IPS-20b (cell line): ENCODE measurements at regions not wholly inside any gene's neighbourhood (a gene's known extent, or its start where the extent isn't known, plus 50 kb on each side); places are given as distances from the start of the nearest gene placed in this dataset.

ENCODE experiments used
- H3K27ac ChIP-seq: one replicate; pipeline ENCODE4 v1.5.1; 2013; ENCODE audit warnings: low read length
- H3K27me3 ChIP-seq: 2 replicates; pipeline ENCODE4 v1.6.1; 2013; ENCODE audit warnings: mild to moderate bottlenecking, low read length, inconsistent platforms; ENCODE audit not compliant: insufficient read depth
- H3K36me3 ChIP-seq: 2 replicates; pipeline ENCODE4 v1.6.1; 2013; ENCODE audit warnings: low read depth, mild to moderate bottlenecking, inconsistent platforms, low read length, moderate library complexity; ENCODE audit not compliant: insufficient read depth
- H3K4me1 ChIP-seq: 2 replicates; pipeline ENCODE4 v1.6.1; 2013; ENCODE audit warnings: mild to moderate bottlenecking, control low read depth, inconsistent platforms, low read length, moderate library complexity; ENCODE audit not compliant: insufficient read depth
- H3K4me3 ChIP-seq: 2 replicates; pipeline ENCODE4 v1.5.1; 2013; ENCODE audit warnings: mild to moderate bottlenecking, low read length, inconsistent platforms
- H3K9ac ChIP-seq: 2 replicates; pipeline ENCODE4 v1.6.1; 2013; ENCODE audit warnings: low read depth, mild to moderate bottlenecking, inconsistent platforms, low read length, moderate library complexity
- H3K9me3 ChIP-seq: 2 replicates; pipeline ENCODE4 v1.6.1; 2013; ENCODE audit warnings: mild to moderate bottlenecking, low read depth, low read length, inconsistent platforms; ENCODE audit not compliant: insufficient read depth

DNA sequence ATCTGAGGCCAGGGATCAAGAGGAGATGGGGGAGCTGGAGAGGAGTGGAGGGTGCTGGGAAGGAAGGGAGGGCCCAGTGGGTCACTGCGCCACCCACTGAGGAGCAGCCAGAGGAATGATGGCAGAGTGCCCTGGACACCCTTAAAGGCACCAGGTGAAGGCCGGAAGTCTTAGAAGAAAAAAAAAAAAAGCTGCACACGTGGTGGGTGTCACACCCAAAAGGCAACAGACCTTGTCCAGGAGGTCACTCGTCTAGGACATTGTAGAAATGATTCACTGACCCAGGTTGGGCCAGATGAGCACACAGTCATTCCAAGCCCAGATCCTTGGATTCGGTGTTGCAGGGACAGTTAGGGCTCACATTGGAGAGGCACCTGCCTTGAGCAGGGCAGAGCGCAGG is 93.5 kb upstream of the TRIM2 start:
- no peak overlapping the region for H3K4me3 ChIP-seq
- no peaks in the 10 kb centered on the region for H3K36me3 ChIP-seq
- H3K9ac ChIP-seq: no peak overlapping the region
- H3K27me3 ChIP-seq: no peaks in the 10 kb centered on the region
- no peaks in the 10 kb centered on the region for H3K4me1 ChIP-seq
- H3K9me3 ChIP-seq: no peaks in the 10 kb centered on the region
- H3K27ac ChIP-seq: no peak overlapping the region

DNA sequence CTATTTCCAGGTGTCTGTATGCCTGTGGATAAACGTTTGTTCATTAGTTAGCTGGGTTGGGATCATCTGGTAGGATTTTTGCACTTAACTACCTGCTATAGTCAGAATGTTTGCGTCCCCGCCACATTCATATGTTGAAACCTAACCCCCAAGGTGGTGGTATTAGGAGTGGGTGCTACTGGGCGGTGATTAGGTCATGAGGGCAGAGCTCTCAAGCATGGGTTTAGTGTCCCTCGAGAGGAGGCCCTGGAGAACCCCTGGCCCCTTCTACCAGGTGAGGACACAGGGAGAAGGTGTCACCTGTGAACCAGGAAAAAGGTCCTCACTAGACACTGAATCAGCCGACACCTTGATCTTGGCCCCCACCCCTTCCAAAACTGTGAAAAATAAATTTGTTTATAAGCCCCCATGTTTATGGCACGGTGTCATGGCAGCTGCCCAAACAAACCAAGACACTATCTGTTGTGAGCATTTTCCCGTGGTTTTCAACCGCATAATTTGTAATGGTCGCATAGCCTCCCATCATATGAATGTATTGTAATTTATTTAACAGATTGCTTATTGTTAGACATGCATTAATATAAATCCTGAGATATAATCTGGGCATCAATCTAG is 92.7 kb upstream of the TRIM2 start:
- H3K36me3 ChIP-seq: no peaks in the 10 kb centered on the region
- H3K4me3 ChIP-seq: no peak overlapping the region
- H3K27ac ChIP-seq: no peak overlapping the region
- no peaks in the 10 kb centered on the region for H3K9me3 ChIP-seq
- H3K4me1 ChIP-seq: no peaks in the 10 kb centered on the region
- H3K9ac ChIP-seq: no peak overlapping the region
- no peaks in the 10 kb centered on the region for H3K27me3 ChIP-seq

DNA sequence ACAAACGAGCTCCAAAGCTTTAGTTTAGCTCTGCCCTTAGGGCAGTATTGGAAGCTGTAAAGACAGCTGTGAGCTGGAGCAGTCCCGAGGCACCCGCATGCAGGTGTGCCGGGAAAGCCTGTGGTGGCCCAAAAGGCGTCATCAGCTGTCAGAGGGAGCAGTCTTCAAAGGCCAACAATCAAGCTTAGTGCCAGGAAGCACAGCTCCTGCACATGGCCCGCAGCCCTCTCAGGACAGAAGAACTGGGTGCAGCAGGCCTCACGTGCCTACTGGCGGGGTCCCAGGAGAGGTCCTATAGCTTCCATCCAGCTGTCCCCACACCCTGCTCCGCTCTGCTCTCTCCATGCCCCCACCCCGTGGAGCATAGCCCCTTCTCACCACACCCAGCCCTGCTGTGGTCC is 92.2 kb upstream of the TRIM2 start:
- H3K4me3 ChIP-seq: no peak overlapping the region
- no peak overlapping the region for H3K9ac ChIP-seq
- H3K27ac ChIP-seq: no peak overlapping the region
- H3K27me3 ChIP-seq: no peaks in the 10 kb centered on the region
- H3K9me3 ChIP-seq: no peaks in the 10 kb centered on the region
- H3K4me1 ChIP-seq: no peaks in the 10 kb centered on the region
- no peaks in the 10 kb centered on the region for H3K36me3 ChIP-seq

DNA sequence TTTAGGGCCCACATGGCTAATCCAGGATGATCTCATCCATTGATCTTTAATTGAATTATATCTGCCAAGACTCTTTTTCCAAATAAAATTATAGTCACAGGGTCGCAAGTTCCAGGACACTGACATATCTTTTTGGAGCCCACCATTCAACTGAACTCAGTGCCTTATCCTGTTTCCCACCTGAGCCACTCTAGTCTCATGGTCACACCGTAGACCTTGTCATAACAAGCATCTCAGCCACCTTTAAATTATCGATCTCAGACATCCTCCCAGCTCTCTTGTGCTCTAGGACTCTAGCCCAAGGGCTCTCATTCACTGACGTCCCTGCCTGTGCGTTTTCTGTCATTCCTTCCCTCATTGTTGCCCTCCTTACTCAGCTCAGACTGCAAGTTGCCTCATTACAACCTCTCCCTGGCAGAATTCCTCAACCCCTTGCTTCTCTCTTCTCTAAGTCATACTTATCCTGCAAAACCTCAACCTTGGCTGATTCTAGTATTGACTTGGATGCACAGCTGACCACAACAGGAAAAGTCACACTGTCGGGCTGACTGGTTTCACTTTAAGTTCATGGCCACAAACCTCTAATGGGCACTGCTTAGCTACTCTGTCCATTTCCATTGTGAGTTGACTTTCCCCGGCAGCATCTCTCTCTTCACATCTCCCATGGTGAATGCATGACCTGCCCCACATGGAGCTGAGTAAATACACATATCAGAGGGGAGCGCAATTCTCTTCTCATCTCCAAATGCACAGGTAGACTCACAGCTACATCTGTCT is 91.0 kb upstream of the TRIM2 start:
- no peak overlapping the region for H3K9ac ChIP-seq
- H3K4me3 ChIP-seq: no peak overlapping the region
- no peaks in the 10 kb centered on the region for H3K36me3 ChIP-seq
- no peaks in the 10 kb centered on the region for H3K4me1 ChIP-seq
- H3K9me3 ChIP-seq: no peaks in the 10 kb centered on the region
- H3K27me3 ChIP-seq: no peaks in the 10 kb centered on the region
- H3K27ac ChIP-seq: no peak overlapping the region

DNA sequence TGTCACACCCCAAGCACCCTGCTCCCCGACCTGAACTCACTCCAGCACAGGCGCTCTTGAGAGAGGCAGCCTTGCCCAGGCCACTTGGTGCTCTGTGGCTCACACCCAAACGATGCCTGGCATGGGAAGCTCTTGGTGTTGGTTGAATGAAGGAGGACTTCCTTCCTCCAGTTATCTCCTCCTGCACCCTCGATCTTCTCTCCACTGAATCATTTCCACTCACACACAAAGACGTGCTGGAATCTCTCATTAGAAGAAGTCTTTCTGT is 90.5 kb upstream of the TRIM2 start:
- no peaks in the 10 kb centered on the region for H3K4me1 ChIP-seq
- no peaks in the 10 kb centered on the region for H3K9me3 ChIP-seq
- H3K4me3 ChIP-seq: no peak overlapping the region
- no peak overlapping the region for H3K27ac ChIP-seq
- H3K9ac ChIP-seq: no peak overlapping the region
- H3K27me3 ChIP-seq: no peaks in the 10 kb centered on the region
- no peaks in the 10 kb centered on the region for H3K36me3 ChIP-seq

DNA sequence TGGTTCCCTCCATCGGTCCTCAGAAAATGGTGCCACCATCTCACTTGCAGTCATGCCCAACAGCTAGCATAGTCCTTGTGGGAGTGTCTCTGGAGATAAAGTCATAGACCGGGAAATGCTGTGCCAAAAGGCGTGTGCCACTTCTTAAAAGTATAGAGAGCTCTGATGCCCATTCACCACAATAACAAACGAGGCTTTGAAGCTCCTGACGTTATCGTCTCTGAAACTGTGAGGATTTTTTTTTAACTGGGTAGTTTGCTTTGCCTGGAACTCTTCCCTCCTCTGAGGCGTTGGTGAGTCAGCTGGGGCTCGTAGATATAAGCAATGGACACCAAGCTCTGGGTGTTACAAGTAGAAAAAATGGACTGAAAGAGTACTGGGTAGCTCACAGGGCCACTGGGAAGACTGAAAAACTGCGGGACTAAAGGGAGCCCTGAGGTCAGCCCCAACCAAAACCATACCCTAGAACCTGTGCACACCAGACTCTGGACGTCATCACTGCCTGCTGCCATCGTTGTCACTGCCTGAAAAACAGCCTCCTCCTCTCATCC is 89.4 kb upstream of the TRIM2 start:
- Histone ChIP-seq H3K9me3 (no peaks in the 10 kb centered on the region), H3K9ac (no peak overlapping the region), H3K4me3 (no peak overlapping the region), H3K27me3 (no peaks in the 10 kb centered on the region), H3K36me3 (no peaks in the 10 kb centered on the region), H3K4me1 (no peaks in the 10 kb centered on the region), H3K27ac (no peak overlapping the region)

DNA sequence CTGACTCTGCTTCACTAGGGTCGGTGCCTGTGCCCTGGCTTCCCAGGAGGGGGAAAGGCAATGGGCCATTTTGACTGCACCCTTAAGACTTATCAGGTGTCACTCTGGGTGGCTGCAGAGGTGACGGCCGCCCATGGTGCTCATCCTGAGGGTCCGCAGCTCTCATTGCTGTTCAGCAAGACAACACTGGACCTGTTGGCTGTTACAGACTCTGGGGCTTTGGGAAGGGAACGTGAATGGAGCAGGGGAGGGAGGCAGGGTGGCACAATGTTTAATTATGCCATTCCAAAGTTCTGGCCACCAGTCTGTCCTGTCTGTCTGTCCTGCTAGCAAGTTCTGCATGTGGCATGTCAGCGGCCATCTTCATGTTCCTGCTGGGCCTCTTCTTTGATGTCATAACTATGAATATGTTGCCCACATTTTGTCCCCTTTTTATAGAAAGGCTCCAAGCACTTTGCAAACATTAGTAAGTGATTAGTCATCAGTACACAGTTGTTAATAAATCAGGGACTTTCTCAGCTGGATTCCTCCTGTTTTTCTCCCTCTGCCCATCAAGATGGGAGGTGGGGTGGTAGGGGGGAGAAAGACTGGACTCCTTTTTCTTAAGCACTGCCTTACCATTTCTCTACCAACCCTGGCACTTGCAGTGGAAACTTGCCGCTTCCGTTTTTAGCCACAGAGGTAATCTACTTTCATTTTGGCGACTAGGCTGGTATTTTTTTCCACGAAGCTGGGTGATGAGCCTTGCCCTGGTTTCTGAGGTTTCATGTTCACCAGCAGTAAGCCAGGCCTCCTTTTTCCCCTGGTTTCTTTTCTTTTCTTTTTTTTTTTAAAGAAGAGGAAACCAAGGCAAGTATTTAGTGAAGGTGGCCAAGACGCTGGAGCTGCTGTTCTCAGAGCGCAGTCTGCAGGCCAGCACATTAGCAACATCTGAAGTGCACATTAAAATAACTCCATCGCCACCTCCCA is 88.6 kb upstream of the TRIM2 start:
- Histone ChIP-seq H3K27me3 (no peaks in the 10 kb centered on the region), H3K27ac (no peak overlapping the region), H3K9me3 (no peaks in the 10 kb centered on the region), H3K9ac (no peak overlapping the region), H3K4me1 (no peaks in the 10 kb centered on the region), H3K36me3 (no peaks in the 10 kb centered on the region), H3K4me3 (no peak overlapping the region)

DNA sequence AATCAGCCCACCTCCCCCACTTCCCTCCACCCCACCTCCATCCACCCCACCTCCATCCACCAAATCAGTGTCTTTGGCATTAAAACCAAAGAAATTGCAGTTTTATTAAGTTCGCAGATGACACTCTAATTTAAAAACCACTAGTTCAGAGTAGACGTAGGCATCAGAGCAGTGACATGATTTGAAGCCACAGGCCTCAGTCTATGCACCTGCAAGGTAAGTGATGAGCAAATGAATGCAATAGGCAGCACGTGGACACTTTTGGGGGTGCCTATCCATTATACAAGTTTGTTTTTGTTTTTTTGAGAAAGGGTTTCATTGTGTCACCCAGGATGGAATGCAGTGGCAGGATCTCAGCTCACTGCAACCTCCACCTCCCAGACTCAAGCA is 88.0 kb upstream of the TRIM2 start:
- no peaks in the 10 kb centered on the region for H3K4me1 ChIP-seq
- no peak overlapping the region for H3K27ac ChIP-seq
- no peak overlapping the region for H3K4me3 ChIP-seq
- H3K9ac ChIP-seq: no peak overlapping the region
- H3K36me3 ChIP-seq: no peaks in the 10 kb centered on the region
- H3K27me3 ChIP-seq: no peaks in the 10 kb centered on the region
- no peaks in the 10 kb centered on the region for H3K9me3 ChIP-seq

DNA sequence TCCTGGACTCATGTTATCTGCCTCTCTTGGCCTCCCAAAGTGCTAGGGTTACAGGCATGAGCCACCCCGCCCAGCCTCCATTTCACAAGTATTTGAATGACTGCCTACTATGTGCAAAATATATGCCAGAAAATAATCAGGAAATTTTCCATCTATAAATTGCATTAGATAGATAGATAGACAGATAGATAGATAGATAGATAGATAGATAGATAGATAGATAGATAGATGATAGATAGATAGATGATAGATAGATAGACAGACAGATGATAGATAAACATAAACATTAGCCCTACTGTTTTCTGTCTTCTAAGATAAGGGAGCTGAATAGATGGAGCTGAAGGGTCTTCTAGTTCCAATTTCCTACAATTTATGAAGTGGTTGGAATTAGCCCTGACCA is 87.4 kb upstream of the TRIM2 start:
- no peak overlapping the region for H3K9ac ChIP-seq
- H3K4me1 ChIP-seq: no peaks in the 10 kb centered on the region
- H3K4me3 ChIP-seq: no peak overlapping the region
- H3K36me3 ChIP-seq: no peaks in the 10 kb centered on the region
- no peak overlapping the region for H3K27ac ChIP-seq
- no peaks in the 10 kb centered on the region for H3K9me3 ChIP-seq
- no peaks in the 10 kb centered on the region for H3K27me3 ChIP-seq

DNA sequence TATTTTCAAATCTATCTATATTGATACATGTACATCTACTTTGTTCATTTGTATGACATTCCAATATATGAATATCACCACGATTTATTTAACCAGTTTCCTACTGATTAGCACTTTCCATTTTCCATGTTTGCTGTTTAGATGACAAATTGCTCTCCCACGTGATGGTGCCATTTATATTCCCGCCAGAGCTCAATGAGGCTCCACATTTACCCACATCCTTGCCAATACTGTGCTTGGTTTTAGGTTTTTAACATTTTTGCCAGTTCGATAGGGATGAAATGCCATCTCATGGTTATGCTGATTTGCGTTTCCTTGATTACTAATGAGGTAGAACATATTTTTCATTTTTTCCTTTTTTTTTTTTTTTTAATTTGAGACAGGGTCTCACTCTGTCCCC is 86.7 kb upstream of the TRIM2 start:
- Histone ChIP-seq H3K9me3 (no peaks in the 10 kb centered on the region), H3K36me3 (no peaks in the 10 kb centered on the region), H3K27ac (no peak overlapping the region), H3K9ac (no peak overlapping the region), H3K27me3 (no peaks in the 10 kb centered on the region), H3K4me1 (no peaks in the 10 kb centered on the region), H3K4me3 (no peak overlapping the region)

DNA sequence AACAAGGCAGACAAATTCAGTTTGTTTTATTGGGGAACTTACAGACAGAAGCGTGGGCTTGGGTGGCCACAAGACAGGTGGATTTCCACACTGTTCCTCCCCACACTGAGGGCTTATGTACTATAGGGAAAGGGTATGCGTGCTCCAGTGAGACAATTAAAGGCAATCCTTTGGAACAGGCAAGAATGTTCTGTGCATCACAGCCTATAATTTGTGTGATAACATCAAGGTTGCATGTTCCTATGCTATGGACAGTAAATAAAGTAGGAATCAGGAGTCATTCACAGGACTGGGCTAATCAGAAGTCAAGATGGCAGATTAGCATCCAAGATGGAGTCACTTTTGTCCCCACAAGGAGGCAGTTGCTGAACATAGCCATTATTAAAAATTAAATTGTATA is 84.6 kb upstream of the TRIM2 start:
- no peaks in the 10 kb centered on the region for H3K4me1 ChIP-seq
- H3K4me3 ChIP-seq: no peak overlapping the region
- H3K36me3 ChIP-seq: no peaks in the 10 kb centered on the region
- no peak overlapping the region for H3K27ac ChIP-seq
- H3K9me3 ChIP-seq: no peaks in the 10 kb centered on the region
- no peaks in the 10 kb centered on the region for H3K27me3 ChIP-seq
- H3K9ac ChIP-seq: no peak overlapping the region
